Spleen (tissue), 11 donors: ENCODE measurements at regions not wholly inside any gene's neighbourhood (a gene's known extent, or its start where the extent isn't known, plus 50 kb on each side); places are given as distances from the start of the nearest gene placed in this dataset.
"Not testable (repeated sequence)": the region's sequence is repeated elsewhere in the genome, so short reads cannot be mapped to it uniquely, and the experiment has no call there.

ENCODE experiments used
- DNase-seq: peaks from one replicate; pipeline ENCODE4 v3.0.0-alpha.2; 2020
- H3K27ac ChIP-seq, 8 donors: fragments of 200-600 bp; sonication (generic) in 7 of 8; 1 replicate in 4 of 8; 2 replicates in 4 of 8; pipeline versions ENCODE4 v1.5.0 to v1.8.0; 2016 to 2021; ENCODE audit warnings: inconsistent platforms in 4 of 8, mild to moderate bottlenecking in 4 of 8, moderate library complexity in 1 of 8
- H3K27me3 ChIP-seq, 7 donors: fragments of 200-600 bp; sonication (generic) in 6 of 7; replicated peaks in 1 of 7; 1 replicate in 4 of 7; 2 replicates in 3 of 7; pipeline versions ENCODE4 v1.5.0 to v1.8.0; 2016 to 2021; ENCODE audit warnings: inconsistent platforms in 3 of 7, mild to moderate bottlenecking in 1 of 7
- H3K36me3 ChIP-seq, 6 donors: fragments of 200-600 bp; sonication (generic) in 5 of 6; 1 replicate in 4 of 6; 2 replicates in 2 of 6; pipeline versions ENCODE4 v1.5.0 to v1.8.0; 2016 to 2021; ENCODE audit warnings: inconsistent platforms in 2 of 6
- H3K4me1 ChIP-seq, 6 donors: fragments of 200-600 bp; sonication (generic) in 5 of 6; 1 replicate in 3 of 6; 2 replicates in 3 of 6; pipeline versions ENCODE4 v1.5.0 to v1.8.0; 2016 to 2021; ENCODE audit warnings: inconsistent platforms in 3 of 6
- H3K4me3 ChIP-seq, 8 donors: fragments of 200-600 bp; sonication (generic) in 7 of 8; 1 replicate in 4 of 8; 2 replicates in 4 of 8; pipeline versions ENCODE4 v1.5.0 to v1.8.0; 2016 to 2021; ENCODE audit warnings: inconsistent platforms in 4 of 8, mild to moderate bottlenecking in 4 of 8, moderate library complexity in 2 of 8
- H3K9me3 ChIP-seq, 8 donors: fragments of 200-600 bp; sonication (generic) in 7 of 8; 1 replicate in 4 of 8; 2 replicates in 4 of 8; pipeline versions ENCODE4 v1.5.0 to v1.8.0; 2016 to 2021; ENCODE audit warnings: inconsistent platforms in 4 of 8
- POLR2A ChIP-seq, 3 donors: fragments of 450-650 bp; IDR thresholded peaks; one replicate each; pipeline ENCODE4 v1.5.1; 2017; ENCODE audit warnings: antibody characterized with exemption in 3 of 3, mild to moderate bottlenecking in 1 of 3
- POLR2AphosphoS5 ChIP-seq, 3 donors: sonication (generic); formaldehyde crosslinking; IDR thresholded peaks; one replicate each; pipeline ENCODE4 v1.5.1; 2017; ENCODE audit warnings: antibody characterized with exemption in 3 of 3
- WGBS, 5 donors: extraction: QIAGEN DNeasy Blood & Tissue Kit in 3 of 5; methylation state at CpG; one replicate each; pipeline versions ENCODE4 v1.1.5 to v1.1.7; 2013 to 2018; 5-methylcytosine and 5-hydroxymethylcytosine counted together
- intact Hi-C: fragments of 100-400 bp; cut with DNase I; formaldehyde crosslinking; loops from one replicate; pipeline ENCODE4 v1.15.0; 2023; ENCODE audit warnings: low total_unique reads
- TF ChIP-seq, protein P1 (sequence below), 11 experiments: fragments of 200-600 bp in 7 of 11; fragments of 450-650 bp in 4 of 11; sonication (generic) in 4 of 11; IDR thresholded peaks in 8 of 11; conservative IDR thresholded peaks in 3 of 11; 1 replicate in 7 of 11; 2 replicates in 4 of 11; pipeline versions ENCODE4 v1.4.0 to v1.8.0; 2016 to 2021; ENCODE audit warnings: antibody characterized with exemption in 11 of 11, inconsistent platforms in 4 of 11, mild to moderate bottlenecking in 1 of 11
- donor health status: healthy with polysubstance abuse.
- donor health status: DM: no; HTN: no; CAD: no; lungs with moderate emphysema.
- donor health status: DM: no; HTN: no; CAD: no.
- donor health status: Bipolar disorder and iron deficiency.
- donor health status: healthy.
- donor health status: DM: no; HTN: no; CAD: no.
- donor health status: DM: yes; HTN: yes; CAD: no.

GRCh38 chr17:34740565-34741520 lies 161.5 kb downstream of the TMEM132E start:
- TF ChIP-seq, protein P1, sequence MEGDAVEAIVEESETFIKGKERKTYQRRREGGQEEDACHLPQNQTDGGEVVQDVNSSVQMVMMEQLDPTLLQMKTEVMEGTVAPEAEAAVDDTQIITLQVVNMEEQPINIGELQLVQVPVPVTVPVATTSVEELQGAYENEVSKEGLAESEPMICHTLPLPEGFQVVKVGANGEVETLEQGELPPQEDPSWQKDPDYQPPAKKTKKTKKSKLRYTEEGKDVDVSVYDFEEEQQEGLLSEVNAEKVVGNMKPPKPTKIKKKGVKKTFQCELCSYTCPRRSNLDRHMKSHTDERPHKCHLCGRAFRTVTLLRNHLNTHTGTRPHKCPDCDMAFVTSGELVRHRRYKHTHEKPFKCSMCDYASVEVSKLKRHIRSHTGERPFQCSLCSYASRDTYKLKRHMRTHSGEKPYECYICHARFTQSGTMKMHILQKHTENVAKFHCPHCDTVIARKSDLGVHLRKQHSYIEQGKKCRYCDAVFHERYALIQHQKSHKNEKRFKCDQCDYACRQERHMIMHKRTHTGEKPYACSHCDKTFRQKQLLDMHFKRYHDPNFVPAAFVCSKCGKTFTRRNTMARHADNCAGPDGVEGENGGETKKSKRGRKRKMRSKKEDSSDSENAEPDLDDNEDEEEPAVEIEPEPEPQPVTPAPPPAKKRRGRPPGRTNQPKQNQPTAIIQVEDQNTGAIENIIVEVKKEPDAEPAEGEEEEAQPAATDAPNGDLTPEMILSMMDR (IDR thresholded peaks at IDR 0.05 in 8 of 11, conservative IDR thresholded peaks at IDR 0.05 in 3 of 11), result no peak
- TF ChIP-seq POLR2A (IDR thresholded peaks at IDR 0.05) (no peak), POLR2AphosphoS5 (IDR thresholded peaks at IDR 0.05) (no peak)
- intact Hi-C loops, result no loop called here
- peaks cover 0 to 20% (median 0%) of the 10 kb centered on the region in 7 donors for H3K27me3 ChIP-seq
- H3K36me3 ChIP-seq, result no peaks in the 10 kb centered on the region
- H3K4me1 ChIP-seq, result no peaks in the 10 kb centered on the region
- peaks cover 0 to 5% (median 0%) of the 10 kb centered on the region in 8 donors for H3K9me3 ChIP-seq
- no peak overlapping the region for H3K4me3 ChIP-seq
- no peak overlapping the region for H3K27ac ChIP-seq
- 64 to 75% (median 74%) methylated on average over 7 to 8 of the region's 8 CpGs for WGBS, 5 donors
- DNase-seq, result no peak

DNA sequence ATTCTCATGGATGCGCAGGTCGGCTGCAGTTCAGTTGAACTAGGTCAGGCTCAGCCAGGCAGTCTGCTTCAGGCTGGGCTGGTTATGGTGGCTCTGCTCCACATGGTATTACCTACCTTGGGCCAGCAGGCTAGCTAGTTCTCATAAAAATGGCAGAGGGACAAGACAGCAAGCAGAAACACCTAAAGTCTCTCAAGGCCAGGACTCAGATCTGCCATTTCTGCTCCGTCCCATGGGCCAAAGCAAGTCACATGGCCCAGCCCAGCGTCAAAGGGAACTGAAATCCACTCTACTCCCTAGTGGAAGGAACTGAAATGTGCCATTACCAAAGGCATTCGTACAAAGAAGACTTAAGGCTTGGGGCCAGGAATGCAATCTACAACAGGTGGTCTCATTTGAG lies 160.0 kb downstream of the TMEM132E start:
- H3K4me1 ChIP-seq, result no peaks in the 10 kb centered on the region
- no peaks in the 10 kb centered on the region for H3K36me3 ChIP-seq
- peaks cover 0 to 5% (median 0%) of the 10 kb centered on the region in 8 donors for H3K9me3 ChIP-seq
- intact Hi-C loops, result no loop called here
- H3K27me3 ChIP-seq, result peaks cover 0 to 25% (median 0%) of the 10 kb centered on the region in 7 donors
- TF ChIP-seq POLR2AphosphoS5 (IDR thresholded peaks at IDR 0.05) (no peak), POLR2A (IDR thresholded peaks at IDR 0.05) (no peak)
- TF ChIP-seq, protein P1 (IDR thresholded peaks at IDR 0.05 in 8 of 11, conservative IDR thresholded peaks at IDR 0.05 in 3 of 11), result no peak
- no peak for DNase-seq
- H3K4me3 ChIP-seq, result no peak overlapping the region
- H3K27ac ChIP-seq, result no peak overlapping the region
- WGBS, 5 donors, result 50 to 79% (median 64%) methylated on average over 4 to 5 of the region's 5 CpGs

DNA sequence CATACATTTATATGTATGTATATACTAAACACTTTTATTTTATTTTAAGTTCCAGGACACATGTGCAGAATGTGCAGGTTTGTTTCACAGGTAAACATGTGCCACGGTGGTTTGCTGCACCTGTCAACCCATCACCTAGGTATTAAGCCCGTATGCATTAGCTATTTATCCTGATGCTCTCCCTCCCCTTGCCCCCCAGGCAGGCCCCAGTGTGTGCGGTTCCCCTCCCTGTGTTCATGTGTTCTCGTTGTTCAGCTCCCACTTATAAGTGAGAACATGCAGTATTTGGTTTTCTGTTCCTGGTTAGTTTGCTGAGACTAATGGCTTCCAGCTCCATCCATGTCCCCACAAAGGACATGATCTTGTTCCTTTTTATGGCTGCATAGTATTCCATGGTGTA lies 158.3 kb downstream of the TMEM132E start:
- H3K9me3 ChIP-seq, result not testable (repeated sequence)

DNA sequence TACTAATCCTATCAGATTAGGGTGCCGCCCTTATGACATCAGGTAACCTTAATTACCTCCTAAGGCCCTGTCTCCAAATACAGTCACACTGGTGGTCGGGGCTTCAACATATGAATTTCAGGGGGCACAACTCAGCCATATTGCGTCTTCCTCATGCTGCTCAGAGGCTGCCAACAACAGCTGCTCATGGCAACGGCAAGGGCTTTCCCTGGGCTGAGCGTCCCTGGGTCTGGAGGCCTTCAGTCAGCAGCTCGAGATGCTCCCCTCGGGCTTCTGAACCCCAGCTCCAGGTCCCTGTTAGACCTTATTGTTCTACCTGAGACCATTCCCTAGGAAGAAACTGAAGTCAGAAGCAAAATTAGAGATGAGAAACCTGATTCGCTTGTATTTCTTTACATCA lies 157.2 kb downstream of the TMEM132E start:
- TF ChIP-seq POLR2A (IDR thresholded peaks at IDR 0.05) (no peak), POLR2AphosphoS5 (IDR thresholded peaks at IDR 0.05) (no peak)
- Histone ChIP-seq H3K4me3 (no peak overlapping the region), H3K27me3 (peaks cover 0 to 24% (median 0%) of the 10 kb centered on the region in 7 donors), H3K27ac (no peak overlapping the region), H3K9me3 (peaks cover 0 to 5% (median 0%) of the 10 kb centered on the region in 8 donors), H3K36me3 (no peaks in the 10 kb centered on the region), H3K4me1 (no peaks in the 10 kb centered on the region)
- 70 to 84% (median 74%) methylated on average over 7 to 8 of the region's 8 CpGs for WGBS, 5 donors
- intact Hi-C loops, result no loop called here
- DNase-seq, result no peak

More for the DNA sequence above, 158.3 kb downstream of the TMEM132E start:
- WGBS, 5 donors, result 60 to 95% (median 83%) methylated on average over 4 of the region's 4 CpGs
- H3K4me1 ChIP-seq, DNase-seq, H3K4me3 ChIP-seq, intact Hi-C loops, H3K36me3 ChIP-seq, H3K27ac ChIP-seq: not testable (repeated sequence)
- peaks cover 0 to 35% (median 0%) of the 10 kb centered on the region in 7 donors for H3K27me3 ChIP-seq

- H3K27me3 ChIP-seq, result peaks cover 0 to 21% (median 0%) of the 10 kb centered on the region in 7 donors
- TF ChIP-seq POLR2A (IDR thresholded peaks at IDR 0.05) (no peak), POLR2AphosphoS5 (IDR thresholded peaks at IDR 0.05) (no peak)
- TF ChIP-seq, protein P1 (IDR thresholded peaks at IDR 0.05 in 8 of 11, conservative IDR thresholded peaks at IDR 0.05 in 3 of 11), result no peak
Measured at GRCh38 chr17:34733333-34733732, 154.0 kb downstream of the TMEM132E start.

More at GRCh38 chr17:34733333-34733732, 154.0 kb downstream of the TMEM132E start:
- peaks cover 0 to 8% (median 0%) of the 10 kb centered on the region in 8 donors for H3K9me3 ChIP-seq
- H3K27ac ChIP-seq, result no peak overlapping the region
- H3K36me3 ChIP-seq, result no peaks in the 10 kb centered on the region
- no peak overlapping the region for H3K4me3 ChIP-seq
- no peaks in the 10 kb centered on the region for H3K4me1 ChIP-seq
- WGBS, 5 donors, result 46 to 60% (median 51%) methylated on average over 5 of the region's 5 CpGs
- intact Hi-C loops, result no loop called here
- no peak for DNase-seq
